Suprapubic skin (tissue), 4 donors: ENCODE measurements at regions not wholly inside any gene's neighbourhood (a gene's known extent, or its start where the extent isn't known, plus 50 kb on each side); places are given as distances from the start of the nearest gene placed in this dataset.

Source experiments
- DNase-seq, 2 donors: peaks; one replicate each; pipeline ENCODE4 v3.0.0-alpha.2; 2019; ENCODE audit warnings: low spot score in 2 of 2
- H3K27ac ChIP-seq: fragments of 200-600 bp; sonication (generic); one replicate; pipeline ENCODE4 v1.5.1; 2019
- H3K27me3 ChIP-seq: fragments of 200-600 bp; sonication (generic); one replicate; pipeline ENCODE4 v1.5.1; 2019
- H3K36me3 ChIP-seq: fragments of 200-600 bp; sonication (generic); one replicate; pipeline ENCODE4 v1.5.1; 2019
- H3K4me1 ChIP-seq: fragments of 200-600 bp; sonication (generic); one replicate; pipeline ENCODE4 v1.5.1; 2019
- H3K4me3 ChIP-seq: fragments of 200-600 bp; sonication (generic); one replicate; pipeline ENCODE4 v1.5.1; 2019; ENCODE audit warnings: mild to moderate bottlenecking
- H3K9me3 ChIP-seq: fragments of 200-600 bp; sonication (generic); one replicate; pipeline ENCODE4 v1.5.1; 2019
- CTCF ChIP-seq, 2 donors: fragments of 200-600 bp in 1 of 2; fragments of 450-650 bp in 1 of 2; sonication (generic) in 1 of 2; IDR thresholded peaks; one replicate each; pipeline ENCODE4 v1.5.1; 2016 to 2019; ENCODE audit warnings: antibody characterized with exemption in 2 of 2, mild to moderate bottlenecking in 1 of 2, moderate library complexity in 1 of 2
- EP300 ChIP-seq: sonication (generic); formaldehyde crosslinking; IDR thresholded peaks from one replicate; pipeline ENCODE4 v1.6.1; 2017; ENCODE audit warnings: antibody characterized with exemption
- POLR2A ChIP-seq, 2 donors: fragments of 450-650 bp; IDR thresholded peaks; one replicate each; pipeline ENCODE4 v1.6.1; 2017; ENCODE audit warnings: antibody characterized with exemption in 2 of 2, mild to moderate bottlenecking in 2 of 2, moderate library complexity in 2 of 2
- POLR2AphosphoS5 ChIP-seq, 3 donors: sonication (generic); formaldehyde crosslinking; IDR thresholded peaks; one replicate each; pipeline ENCODE4 v1.6.1; 2017; ENCODE audit warnings: antibody characterized with exemption in 3 of 3
- WGBS: methylation state at CpG from one replicate; pipeline ENCODE4 v1.1.5; 2018; 5-methylcytosine and 5-hydroxymethylcytosine counted together

GRCh38 chr4:41427306-41427882 lies 110.6 kb upstream of the LIMCH1 start:
- Histone ChIP-seq H3K27ac (no peak overlapping the region), H3K36me3 (no peaks in the 10 kb centered on the region), H3K4me1 (peaks cover 11% of the 10 kb centered on the region), H3K27me3 (no peaks in the 10 kb centered on the region), H3K9me3 (no peaks in the 10 kb centered on the region), H3K4me3 (no peak overlapping the region)
- WGBS = 71% methylated on average over 7 of the region's 7 CpGs
- no peak for TF ChIP-seq CTCF (IDR thresholded peaks at IDR 0.05)
- no peak for DNase-seq

GRCh38 chr4:41427931-41428600 lies 109.9 kb upstream of the LIMCH1 start:
- no peak overlapping the region for H3K4me3 ChIP-seq
- no peaks in the 10 kb centered on the region for H3K9me3 ChIP-seq
- no peaks in the 10 kb centered on the region for H3K36me3 ChIP-seq
- no peak for DNase-seq
- H3K27ac ChIP-seq = no peak overlapping the region
- 60% methylated on average over 3 of the region's 3 CpGs for WGBS
- TF ChIP-seq CTCF (IDR thresholded peaks at IDR 0.05) (no peak), EP300 (no peak), POLR2AphosphoS5 (IDR thresholded peaks at IDR 0.05) (no peak), POLR2A (IDR thresholded peaks at IDR 0.05) (no peak)
- peaks cover 11% of the 10 kb centered on the region for H3K4me1 ChIP-seq
- H3K27me3 ChIP-seq = no peaks in the 10 kb centered on the region

GRCh38 chr4:41428601-41429279 lies 109.2 kb upstream of the LIMCH1 start:
- TF ChIP-seq EP300 = no peak
- no peak for TF ChIP-seq POLR2A (IDR thresholded peaks at IDR 0.05)
- no peak for TF ChIP-seq CTCF (IDR thresholded peaks at IDR 0.05)
- TF ChIP-seq POLR2AphosphoS5 (IDR thresholded peaks at IDR 0.05) = no peak
- Histone ChIP-seq H3K4me1 (peaks cover 11% of the 10 kb centered on the region), H3K4me3 (no peak overlapping the region), H3K9me3 (no peaks in the 10 kb centered on the region), H3K27ac (no peak overlapping the region), H3K36me3 (no peaks in the 10 kb centered on the region), H3K27me3 (no peaks in the 10 kb centered on the region)
- no peak for DNase-seq
- 69% methylated on average over 8 of the region's 8 CpGs for WGBS

GRCh38 chr4:41429280-41429669 lies 108.7 kb upstream of the LIMCH1 start:
- Histone ChIP-seq H3K27me3 (no peaks in the 10 kb centered on the region), H3K4me1 (peaks cover 11% of the 10 kb centered on the region), H3K4me3 (no peak overlapping the region), H3K9me3 (no peaks in the 10 kb centered on the region), H3K36me3 (no peaks in the 10 kb centered on the region), H3K27ac (no peak overlapping the region)
- WGBS = 80% methylated on average over 5 of the region's 5 CpGs
- no peak for DNase-seq
- TF ChIP-seq POLR2AphosphoS5 (IDR thresholded peaks at IDR 0.05) = no peak
- TF ChIP-seq EP300 = no peak
- no peak for TF ChIP-seq CTCF (IDR thresholded peaks at IDR 0.05)
- TF ChIP-seq POLR2A (IDR thresholded peaks at IDR 0.05) = no peak

- Histone ChIP-seq H3K4me3 (no peak overlapping the region), H3K9me3 (no peaks in the 10 kb centered on the region), H3K36me3 (no peaks in the 10 kb centered on the region), H3K27ac (no peak overlapping the region), H3K27me3 (no peaks in the 10 kb centered on the region), H3K4me1 (peaks cover 11% of the 10 kb centered on the region)
- TF ChIP-seq POLR2AphosphoS5 (IDR thresholded peaks at IDR 0.05) (no peak), EP300 (no peak), POLR2A (IDR thresholded peaks at IDR 0.05) (no peak), CTCF (IDR thresholded peaks at IDR 0.05) (no peak)
- no peak for DNase-seq
- WGBS = 46% methylated on average over 1 of the region's 1 CpG
These were observed 107.2 kb upstream of the LIMCH1 start for GRCh38 chr4:41430792-41431191.
